ENCODE measurements at regions not wholly inside any gene's neighbourhood (a gene's known extent, or its start where the extent isn't known, plus 50 kb on each side); places are given as distances from the start of the nearest gene placed in this dataset.
"Not testable (repeated sequence)": the region's sequence is repeated elsewhere in the genome, so short reads cannot be mapped to it uniquely, and the experiment has no call there.

- peaks cover 20% of the 10 kb centered on the region for H3K9me3 Mint-ChIP-seq
- H3K4me1 Mint-ChIP-seq (ENCODE audit: low read depth); H3K36me3 Mint-ChIP-seq (ENCODE audit: low read depth); H3K27ac Mint-ChIP-seq; H3K27me3 Mint-ChIP-seq (ENCODE audit: low read depth); H3K4me3 Mint-ChIP-seq (ENCODE audit: low read depth); intact Hi-C loops (cut with micrococcal nuclease); DNase-seq (ENCODE audit: low spot score): not testable (repeated sequence)
These were observed 172.6 kb upstream of the XIST start for GRCh38 chrX:74025145-74025544.

DNA sequence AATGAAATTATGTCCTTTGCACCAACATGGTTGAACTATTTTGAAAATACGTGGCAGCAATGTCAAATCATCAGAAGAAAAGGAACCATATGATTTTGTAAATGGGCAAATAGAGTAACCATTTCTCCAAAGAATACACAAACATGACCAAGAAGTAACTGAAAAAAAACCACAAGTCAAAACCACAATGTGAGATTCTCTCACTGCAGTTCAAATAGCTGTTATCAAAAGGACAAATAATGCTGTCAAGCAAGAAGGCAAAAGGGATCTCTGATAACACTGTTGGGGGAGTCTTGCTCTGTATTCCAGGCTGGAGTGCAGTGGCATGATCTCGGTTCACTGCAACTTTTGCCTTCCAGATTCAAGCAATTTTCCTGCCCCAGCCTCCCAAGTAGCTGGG, 170.7 kb upstream of the XIST start:
- Mint-ChIP-seq H3K36me3 (ENCODE audit: low read depth) (peaks cover 5% of the 10 kb centered on the region), H3K9me3 (peaks cover 20% of the 10 kb centered on the region), H3K4me3 (ENCODE audit: low read depth) (no peak overlapping the region), H3K4me1 (ENCODE audit: low read depth) (peaks cover 6% of the 10 kb centered on the region), H3K27ac (no peak overlapping the region), H3K27me3 (ENCODE audit: low read depth) (no peaks in the 10 kb centered on the region)
- no peak for DNase-seq (ENCODE audit: low spot score)
- intact Hi-C loops (cut with micrococcal nuclease), result no loop called here

DNA sequence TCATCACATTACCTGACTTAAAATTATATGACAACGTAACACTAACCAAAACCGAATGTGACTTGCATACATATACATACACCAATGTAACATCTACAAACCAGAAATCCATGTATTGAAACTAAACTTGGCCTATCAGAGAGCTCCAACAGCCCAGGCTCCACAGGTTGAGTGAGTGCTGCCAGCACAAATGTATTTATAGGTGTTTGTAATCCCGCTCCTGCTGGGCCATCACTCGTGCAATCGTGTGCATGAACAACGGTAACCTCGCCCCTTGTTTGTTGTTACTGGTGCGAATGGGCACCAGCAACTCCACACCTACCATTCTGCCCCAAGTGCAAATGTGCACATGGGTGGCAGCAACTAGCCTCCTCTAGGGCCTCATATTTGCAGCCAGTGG, 165.7 kb upstream of the XIST start:
- no peaks in the 10 kb centered on the region for H3K27me3 Mint-ChIP-seq (ENCODE audit: low read depth)
- no peak for DNase-seq (ENCODE audit: low spot score)
- intact Hi-C loops (cut with micrococcal nuclease), result loop anchor here (10.0 kb wide), 1 partner anchor 117 kb away; no protein-coding TSS in a partner anchor
- H3K4me3 Mint-ChIP-seq (ENCODE audit: low read depth), result no peak overlapping the region
- H3K9me3 Mint-ChIP-seq, result peaks cover 9% of the 10 kb centered on the region
- peaks cover 15% of the 10 kb centered on the region for H3K4me1 Mint-ChIP-seq (ENCODE audit: low read depth)
- H3K27ac Mint-ChIP-seq, result no peak overlapping the region
- H3K36me3 Mint-ChIP-seq (ENCODE audit: low read depth), result no peaks in the 10 kb centered on the region

DNA sequence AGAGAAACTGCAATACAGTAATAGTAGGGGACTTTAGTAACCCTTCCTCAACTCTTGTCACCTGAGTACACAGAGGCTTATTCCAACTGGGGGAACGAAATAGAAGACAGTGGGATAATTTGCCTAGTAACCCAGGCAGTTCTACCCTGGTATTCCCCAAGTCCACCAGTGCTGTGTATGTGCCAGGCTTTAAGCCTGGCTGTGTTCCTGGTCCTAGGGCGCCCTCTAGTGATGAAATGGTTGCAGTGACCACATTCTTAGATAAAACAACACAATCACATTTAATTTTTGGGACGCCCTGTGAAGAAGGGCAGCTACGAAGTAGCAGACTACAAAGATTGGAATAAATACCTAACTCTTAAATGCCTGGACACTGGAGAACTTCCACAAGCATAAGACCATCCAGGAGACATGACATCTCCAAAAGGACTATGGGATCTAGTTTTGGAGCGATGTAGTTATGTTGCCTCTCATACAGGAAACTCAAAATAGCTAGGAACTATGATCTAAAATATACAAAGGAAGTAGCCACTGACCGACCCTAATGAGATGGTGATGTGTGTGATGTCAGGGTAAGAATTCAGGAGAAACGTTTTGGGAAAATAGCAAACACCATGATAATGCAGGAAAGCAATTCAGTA, 163.0 kb upstream of the XIST start:
- Mint-ChIP-seq H3K9me3 (peaks cover 2% of the 10 kb centered on the region), H3K36me3 (ENCODE audit: low read depth) (no peaks in the 10 kb centered on the region), H3K27me3 (ENCODE audit: low read depth) (no peaks in the 10 kb centered on the region), H3K27ac (no peak overlapping the region), H3K4me1 (ENCODE audit: low read depth) (peaks cover 9% of the 10 kb centered on the region), H3K4me3 (ENCODE audit: low read depth) (no peak overlapping the region)
- DNase-seq (ENCODE audit: low spot score), result peak; percentile 28
- intact Hi-C loops (cut with micrococcal nuclease), result loop anchor here (1.0 to 10.0 kb wide), 2 partner anchors 119 to 160 kb away; no protein-coding TSS in a partner anchor

- Mint-ChIP-seq H3K4me1 (ENCODE audit: low read depth) (peaks cover 6% of the 10 kb centered on the region), H3K27ac (no peak overlapping the region), H3K27me3 (ENCODE audit: low read depth) (no peaks in the 10 kb centered on the region), H3K4me3 (ENCODE audit: low read depth) (no peak overlapping the region), H3K36me3 (ENCODE audit: low read depth) (peaks cover 21% of the 10 kb centered on the region), H3K9me3 (no peaks in the 10 kb centered on the region)
- intact Hi-C loops (cut with micrococcal nuclease), result no loop called here
- no peak for DNase-seq (ENCODE audit: low spot score)
These were observed 156.5 kb upstream of the XIST start for GRCh38 chrX:74009041-74009440.

DNA sequence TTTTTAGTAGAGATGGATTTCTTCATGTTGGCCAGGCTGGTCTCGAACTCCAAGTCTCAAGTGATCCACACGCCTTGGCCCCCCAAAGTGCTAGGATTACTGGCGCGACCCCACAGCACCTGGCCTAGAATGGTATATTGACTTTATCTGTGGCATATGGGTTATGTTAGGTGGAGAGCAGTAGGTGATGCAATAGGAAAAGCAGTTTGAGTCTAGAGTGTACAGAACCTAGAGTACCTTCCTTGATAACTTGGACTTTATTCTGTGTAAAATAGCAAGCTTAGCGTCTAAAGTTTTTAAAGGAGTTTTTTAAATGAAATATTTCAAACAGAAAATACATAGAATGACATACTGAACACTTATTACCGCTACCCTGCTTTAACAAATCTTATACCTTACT, 139.5 kb upstream of the XIST start:
- intact Hi-C loops (cut with micrococcal nuclease), result no loop called here

GRCh38 chrX:73987166-73987565, 134.7 kb upstream of the XIST start:
- Mint-ChIP-seq H3K36me3 (ENCODE audit: low read depth) (peaks cover 32% of the 10 kb centered on the region), H3K27me3 (ENCODE audit: low read depth) (no peaks in the 10 kb centered on the region), H3K9me3 (peaks cover 5% of the 10 kb centered on the region), H3K4me3 (ENCODE audit: low read depth) (no peak overlapping the region), H3K4me1 (ENCODE audit: low read depth) (peaks cover 2% of the 10 kb centered on the region), H3K27ac (no peak overlapping the region)
- intact Hi-C loops (cut with micrococcal nuclease), result no loop called here
- no peak for DNase-seq (ENCODE audit: low spot score)

More for the DNA sequence above, 139.5 kb upstream of the XIST start:
- peaks cover 5% of the 10 kb centered on the region for H3K9me3 Mint-ChIP-seq
- no peak for DNase-seq (ENCODE audit: low spot score)
- H3K4me3 Mint-ChIP-seq (ENCODE audit: low read depth), result no peak overlapping the region
- no peaks in the 10 kb centered on the region for H3K27me3 Mint-ChIP-seq (ENCODE audit: low read depth)
- peaks cover 2% of the 10 kb centered on the region for H3K4me1 Mint-ChIP-seq (ENCODE audit: low read depth)
- H3K27ac Mint-ChIP-seq, result no peak overlapping the region
- H3K36me3 Mint-ChIP-seq (ENCODE audit: low read depth), result peaks cover 42% of the 10 kb centered on the region

DNA sequence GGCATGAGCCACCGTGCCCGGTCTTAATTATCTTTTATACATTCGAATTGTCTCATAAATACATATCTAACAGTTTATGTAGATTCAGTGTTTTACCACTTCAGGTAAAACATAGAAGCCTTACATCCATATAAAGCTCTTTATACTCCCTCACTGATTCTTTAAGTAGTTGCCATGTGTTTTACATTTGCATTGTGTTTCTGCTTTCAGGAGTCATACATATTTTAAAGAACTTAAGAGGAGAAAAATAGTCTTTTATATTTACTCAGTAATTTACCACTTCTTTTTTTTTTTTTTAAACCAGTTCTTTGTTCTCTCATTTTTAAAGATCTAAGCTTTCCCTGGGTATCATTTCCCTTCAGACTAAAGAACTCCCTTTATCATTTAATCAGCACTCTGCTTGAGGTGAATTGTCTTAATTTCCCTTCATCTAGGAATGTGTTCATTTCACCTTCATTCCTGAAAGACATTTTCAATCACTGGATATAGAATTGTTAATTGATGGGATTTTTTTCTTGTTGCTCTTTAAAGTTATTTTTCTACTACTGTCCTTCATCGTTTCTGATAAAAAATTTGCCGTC, 127.1 kb upstream of the XIST start:
- intact Hi-C loops (cut with micrococcal nuclease), result no loop called here
- Mint-ChIP-seq H3K4me3 (ENCODE audit: low read depth) (no peak overlapping the region), H3K4me1 (ENCODE audit: low read depth) (peaks cover 17% of the 10 kb centered on the region), H3K9me3 (no peaks in the 10 kb centered on the region), H3K36me3 (ENCODE audit: low read depth) (peaks cover 13% of the 10 kb centered on the region), H3K27ac (no peak overlapping the region), H3K27me3 (ENCODE audit: low read depth) (no peaks in the 10 kb centered on the region)
- no peak for DNase-seq (ENCODE audit: low spot score)

DNA sequence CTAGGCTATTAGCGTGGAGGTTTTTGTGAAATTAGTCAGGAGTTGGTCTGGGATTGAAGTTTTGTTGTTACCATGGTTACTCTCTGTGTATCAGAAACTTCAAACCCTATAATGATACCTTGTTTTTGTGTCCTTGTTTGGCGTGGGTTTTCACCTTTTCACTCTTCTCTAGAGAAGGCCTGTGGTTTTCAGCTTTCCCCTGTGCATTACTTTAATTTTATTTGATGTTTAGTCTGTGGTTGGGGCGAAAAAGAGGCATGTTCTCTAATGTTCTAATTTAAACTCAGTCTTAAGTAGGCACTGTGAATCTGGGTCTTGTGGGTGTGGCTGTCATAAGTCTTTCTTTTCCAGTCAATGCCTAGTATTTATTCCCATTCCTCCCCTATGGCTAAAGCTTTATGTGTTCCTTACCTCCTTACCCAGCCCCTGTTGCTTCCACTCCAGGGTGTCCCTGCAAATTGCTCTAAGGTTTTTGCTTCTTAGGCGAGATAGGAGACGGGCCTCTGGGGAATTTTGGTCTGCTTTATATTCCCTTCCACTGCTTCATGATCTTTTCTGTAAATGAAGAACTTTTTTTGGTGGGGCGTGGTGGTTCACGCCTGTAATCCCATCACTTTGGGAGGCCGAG, 125.1 kb upstream of the XIST start:
- Mint-ChIP-seq H3K27me3 (ENCODE audit: low read depth) (no peaks in the 10 kb centered on the region), H3K27ac (peak overlapping the region; percentile 86), H3K4me3 (ENCODE audit: low read depth) (no peak overlapping the region), H3K9me3 (no peaks in the 10 kb centered on the region), H3K4me1 (ENCODE audit: low read depth) (peaks cover 17% of the 10 kb centered on the region), H3K36me3 (ENCODE audit: low read depth) (peaks cover 4% of the 10 kb centered on the region)
- intact Hi-C loops (cut with micrococcal nuclease), result loop anchor here (2.0 kb wide), 1 partner anchor 33 kb away; no protein-coding TSS in a partner anchor
- no peak for DNase-seq (ENCODE audit: low spot score)

DNA sequence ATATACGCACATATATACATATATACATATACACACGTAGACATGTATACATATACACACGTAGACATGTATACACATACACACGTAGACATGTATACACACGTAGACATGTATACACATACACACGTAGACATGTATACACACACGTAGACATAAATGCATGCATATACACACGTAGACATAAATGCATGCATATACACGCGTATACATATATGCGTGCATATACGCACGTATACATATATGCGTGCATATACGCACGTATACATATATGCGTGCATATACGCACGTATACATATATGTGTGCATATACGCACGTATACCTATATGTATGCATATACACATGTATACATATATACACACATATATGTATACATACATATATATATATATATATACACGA, 114.9 kb upstream of the XIST start:
- DNase-seq (ENCODE audit: low spot score); H3K4me3 Mint-ChIP-seq (ENCODE audit: low read depth); H3K27me3 Mint-ChIP-seq (ENCODE audit: low read depth); H3K27ac Mint-ChIP-seq; intact Hi-C loops (cut with micrococcal nuclease); H3K4me1 Mint-ChIP-seq (ENCODE audit: low read depth); H3K9me3 Mint-ChIP-seq: not testable (repeated sequence)
- peaks cover 28% of the 10 kb centered on the region for H3K36me3 Mint-ChIP-seq (ENCODE audit: low read depth)

DNA sequence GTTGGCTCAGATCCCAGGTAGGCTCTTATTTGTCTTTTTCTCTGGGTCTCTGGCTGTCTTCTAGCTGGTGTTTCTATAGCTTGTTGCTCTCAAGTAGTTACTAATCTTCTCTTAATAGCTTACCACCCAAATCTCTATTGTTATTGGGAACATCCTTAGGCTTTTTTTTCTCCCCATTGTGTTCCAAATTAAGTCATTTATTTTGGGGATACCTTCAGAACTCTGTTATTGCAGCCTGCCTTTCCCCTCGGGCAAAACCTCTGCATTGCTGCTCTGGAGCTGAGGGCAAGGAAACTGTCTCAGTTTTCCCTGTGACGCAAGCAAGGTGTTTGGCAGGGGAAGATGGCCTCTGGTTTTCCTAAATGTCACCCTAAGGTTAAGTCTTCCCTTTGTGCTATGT, 113.3 kb upstream of the XIST start:
- peaks cover 3% of the 10 kb centered on the region for H3K4me1 Mint-ChIP-seq (ENCODE audit: low read depth)
- H3K36me3 Mint-ChIP-seq (ENCODE audit: low read depth), result peaks cover 31% of the 10 kb centered on the region
- DNase-seq (ENCODE audit: low spot score), result no peak
- no peaks in the 10 kb centered on the region for H3K27me3 Mint-ChIP-seq (ENCODE audit: low read depth)
- no peaks in the 10 kb centered on the region for H3K9me3 Mint-ChIP-seq
- no peak overlapping the region for H3K4me3 Mint-ChIP-seq (ENCODE audit: low read depth)
- intact Hi-C loops (cut with micrococcal nuclease), result no loop called here
- H3K27ac Mint-ChIP-seq, result no peak overlapping the region

- DNase-seq (ENCODE audit: low spot score), result no peak
- intact Hi-C loops (cut with micrococcal nuclease), result no loop called here
- no peaks in the 10 kb centered on the region for H3K27me3 Mint-ChIP-seq (ENCODE audit: low read depth)
- peaks cover 3% of the 10 kb centered on the region for H3K4me1 Mint-ChIP-seq (ENCODE audit: low read depth)
- H3K27ac Mint-ChIP-seq, result no peak overlapping the region
- no peaks in the 10 kb centered on the region for H3K9me3 Mint-ChIP-seq
- peaks cover 32% of the 10 kb centered on the region for H3K36me3 Mint-ChIP-seq (ENCODE audit: low read depth)
- H3K4me3 Mint-ChIP-seq (ENCODE audit: low read depth), result no peak overlapping the region
These were observed 112.1 kb upstream of the XIST start for GRCh38 chrX:73964579-73964978.

DNA sequence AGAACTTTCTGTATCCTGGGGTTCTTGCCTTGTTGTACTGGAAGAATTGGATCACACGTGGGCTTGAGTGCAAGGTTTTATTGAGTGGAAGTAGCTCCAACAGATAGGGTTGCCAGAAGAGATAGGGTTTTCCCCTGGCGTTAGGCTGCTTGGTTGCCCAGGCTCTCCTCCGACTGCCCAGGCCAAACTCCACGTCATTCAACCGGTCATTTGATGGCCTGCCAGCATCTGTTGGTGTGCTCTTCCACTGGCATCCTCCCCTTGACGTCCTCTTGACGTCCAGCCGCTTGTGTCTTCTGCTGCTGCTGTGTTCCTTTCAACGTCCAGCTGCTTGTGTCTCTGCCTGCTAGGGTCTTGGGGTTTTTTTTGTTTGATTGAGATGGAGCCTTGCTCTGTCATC, 111.2 kb upstream of the XIST start:
- H3K4me1 Mint-ChIP-seq (ENCODE audit: low read depth), result peaks cover 3% of the 10 kb centered on the region
- H3K36me3 Mint-ChIP-seq (ENCODE audit: low read depth), result peaks cover 35% of the 10 kb centered on the region
- intact Hi-C loops (cut with micrococcal nuclease), result no loop called here
- H3K4me3 Mint-ChIP-seq (ENCODE audit: low read depth), result no peak overlapping the region
- no peaks in the 10 kb centered on the region for H3K9me3 Mint-ChIP-seq
- H3K27me3 Mint-ChIP-seq (ENCODE audit: low read depth), result no peaks in the 10 kb centered on the region
- no peak for DNase-seq (ENCODE audit: low spot score)
- H3K27ac Mint-ChIP-seq, result no peak overlapping the region
